NOMO-1 treated with dmso at 0.1 percent for 144 hours (cell line): ENCODE measurements at regions not wholly inside any gene's neighbourhood (a gene's known extent, or its start where the extent isn't known, plus 50 kb on each side); places are given as distances from the start of the nearest gene placed in this dataset.
A peak's percentile ranks its signal among the peaks of the same experiment; 100 is the strongest.
"Not testable (repeated sequence)": the region's sequence is repeated elsewhere in the genome, so short reads cannot be mapped to it uniquely, and the experiment has no call there.

ENCODE experiments used
- DNase-seq: peaks from one replicate; lab custom pipeline; 2025; ENCODE audit not compliant: unreplicated experiment; lab: John Stamatoyannopoulos, UW

GRCh38 chr6:12474167-12475140 is 184.3 kb downstream of the EDN1 start:
- no peak for DNase-seq

- no peak for DNase-seq
Measured at GRCh38 chr6:12476484-12476883, 186.3 kb downstream of the EDN1 start.

GRCh38 chr6:12477616-12478015 is 187.5 kb downstream of the EDN1 start:
- DNase-seq, result no peak

- no peak for DNase-seq
Measured at GRCh38 chr6:12478921-12479320, 188.8 kb downstream of the EDN1 start.

GRCh38 chr6:12479451-12479850 is 189.3 kb downstream of the EDN1 start:
- DNase-seq, result no peak

GRCh38 chr6:12479881-12480280 is 189.7 kb downstream of the EDN1 start:
- DNase-seq, result no peak

GRCh38 chr6:12480379-12480778 is 190.2 kb downstream of the EDN1 start:
- no peak for DNase-seq

- no peak for DNase-seq
Measured at GRCh38 chr6:12481292-12481691, 191.1 kb downstream of the EDN1 start.

GRCh38 chr6:12481850-12482249 is 191.7 kb downstream of the EDN1 start:
- DNase-seq, result no peak

- no peak for DNase-seq
Measured at GRCh38 chr6:12482386-12483375, 192.5 kb downstream of the EDN1 start.

- DNase-seq, result no peak
Measured at GRCh38 chr6:12483712-12484111, 193.6 kb downstream of the EDN1 start.

GRCh38 chr6:12484519-12484918 is 194.4 kb downstream of the EDN1 start:
- DNase-seq, result no peak

- no peak for DNase-seq
Measured at GRCh38 chr6:12485226-12485764, 195.1 kb downstream of the EDN1 start.

GRCh38 chr6:12485837-12486236 is 195.7 kb downstream of the EDN1 start:
- DNase-seq, result no peak

- DNase-seq, result no peak
Measured at GRCh38 chr6:12490351-12490903, 200.3 kb downstream of the EDN1 start.

- peak; percentile 60 for DNase-seq
Measured at GRCh38 chr6:12490904-12491571, 200.9 kb downstream of the EDN1 start.

GRCh38 chr6:12492929-12493328 is 202.8 kb downstream of the EDN1 start:
- not testable (repeated sequence) for DNase-seq

- no peak for DNase-seq
Measured at GRCh38 chr6:12493446-12493845, 203.3 kb downstream of the EDN1 start.

GRCh38 chr6:12494161-12494560 is 204.0 kb downstream of the EDN1 start:
- no peak for DNase-seq

- no peak for DNase-seq
Measured at GRCh38 chr6:12501990-12502389, 211.8 kb downstream of the EDN1 start.
